ENCODE measurements at regions not wholly inside any gene's neighbourhood (a gene's known extent, or its start where the extent isn't known, plus 50 kb on each side); places are given as distances from the start of the nearest gene placed in this dataset.

DNA sequence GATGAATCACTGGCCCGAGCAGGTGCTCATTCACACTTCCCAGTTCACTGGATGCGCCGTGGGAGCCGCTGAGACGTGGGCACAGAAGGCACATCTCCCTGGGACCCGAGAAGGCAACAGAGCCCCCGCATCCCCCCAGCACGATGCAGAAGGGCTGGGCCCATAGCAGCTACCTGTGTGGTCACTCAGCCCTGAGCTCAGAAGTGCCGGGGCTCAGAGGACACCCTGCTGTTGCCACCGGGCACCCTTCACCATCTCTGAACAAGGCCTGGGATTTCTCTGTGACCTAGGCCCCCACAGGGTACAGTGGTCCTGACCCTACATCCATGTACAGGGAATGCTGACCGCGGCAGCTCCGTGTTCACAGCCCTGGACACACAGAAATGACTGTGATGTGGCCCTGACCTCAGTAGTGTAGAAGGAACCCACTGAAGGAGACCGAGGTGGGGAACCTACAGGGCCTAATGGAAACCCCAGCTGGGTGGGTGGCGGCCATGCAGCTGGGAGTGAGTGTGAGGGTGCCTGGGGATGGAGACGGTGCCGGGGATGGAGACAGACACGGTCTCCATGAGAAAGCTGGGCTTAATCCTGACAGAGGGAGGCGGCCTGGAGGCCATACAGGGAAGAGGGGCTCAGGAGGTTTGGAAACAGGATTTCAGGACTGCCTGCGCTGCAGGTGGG, 111.9 kb upstream of the OTOS start:
- H3K4me3 Mint-ChIP-seq (ENCODE audit: unreplicated experiment) = no peak overlapping the region
- DNase-seq (ENCODE audit: unreplicated experiment) = no peak
- POLR2A ChIA-PET = interaction anchor here (0.9 kb wide), 1 partner anchor 184 kb away, joined by 5 read pairs; no protein-coding TSS in a partner anchor
- no peaks in the 10 kb centered on the region for H3K9me3 Mint-ChIP-seq (ENCODE audit: unreplicated experiment)
- no peaks in the 10 kb centered on the region for H3K36me3 Mint-ChIP-seq (ENCODE audit: insufficient read depth, unreplicated experiment)
- TF ChIP-seq, protein P1, sequence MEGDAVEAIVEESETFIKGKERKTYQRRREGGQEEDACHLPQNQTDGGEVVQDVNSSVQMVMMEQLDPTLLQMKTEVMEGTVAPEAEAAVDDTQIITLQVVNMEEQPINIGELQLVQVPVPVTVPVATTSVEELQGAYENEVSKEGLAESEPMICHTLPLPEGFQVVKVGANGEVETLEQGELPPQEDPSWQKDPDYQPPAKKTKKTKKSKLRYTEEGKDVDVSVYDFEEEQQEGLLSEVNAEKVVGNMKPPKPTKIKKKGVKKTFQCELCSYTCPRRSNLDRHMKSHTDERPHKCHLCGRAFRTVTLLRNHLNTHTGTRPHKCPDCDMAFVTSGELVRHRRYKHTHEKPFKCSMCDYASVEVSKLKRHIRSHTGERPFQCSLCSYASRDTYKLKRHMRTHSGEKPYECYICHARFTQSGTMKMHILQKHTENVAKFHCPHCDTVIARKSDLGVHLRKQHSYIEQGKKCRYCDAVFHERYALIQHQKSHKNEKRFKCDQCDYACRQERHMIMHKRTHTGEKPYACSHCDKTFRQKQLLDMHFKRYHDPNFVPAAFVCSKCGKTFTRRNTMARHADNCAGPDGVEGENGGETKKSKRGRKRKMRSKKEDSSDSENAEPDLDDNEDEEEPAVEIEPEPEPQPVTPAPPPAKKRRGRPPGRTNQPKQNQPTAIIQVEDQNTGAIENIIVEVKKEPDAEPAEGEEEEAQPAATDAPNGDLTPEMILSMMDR (IDR thresholded peaks at IDR 0.05; ENCODE audit: unreplicated experiment) = no peak
- H3K27me3 Mint-ChIP-seq (ENCODE audit: insufficient read depth, unreplicated experiment) = no peaks in the 10 kb centered on the region
- H3K4me1 Mint-ChIP-seq (ENCODE audit: insufficient read depth, unreplicated experiment) = peaks cover 16% of the 10 kb centered on the region
- no peak overlapping the region for H3K27ac Mint-ChIP-seq (ENCODE audit: low read depth, unreplicated experiment)
- CTCF ChIA-PET = interaction anchor here (1.0 kb wide), 1 partner anchor 19 kb away, joined by 6 read pairs; no protein-coding TSS in a partner anchor
- intact Hi-C loops (cut with micrococcal nuclease) = no loop called here
- BruUV-seq (replicated peaks) = no TSS peak

DNA sequence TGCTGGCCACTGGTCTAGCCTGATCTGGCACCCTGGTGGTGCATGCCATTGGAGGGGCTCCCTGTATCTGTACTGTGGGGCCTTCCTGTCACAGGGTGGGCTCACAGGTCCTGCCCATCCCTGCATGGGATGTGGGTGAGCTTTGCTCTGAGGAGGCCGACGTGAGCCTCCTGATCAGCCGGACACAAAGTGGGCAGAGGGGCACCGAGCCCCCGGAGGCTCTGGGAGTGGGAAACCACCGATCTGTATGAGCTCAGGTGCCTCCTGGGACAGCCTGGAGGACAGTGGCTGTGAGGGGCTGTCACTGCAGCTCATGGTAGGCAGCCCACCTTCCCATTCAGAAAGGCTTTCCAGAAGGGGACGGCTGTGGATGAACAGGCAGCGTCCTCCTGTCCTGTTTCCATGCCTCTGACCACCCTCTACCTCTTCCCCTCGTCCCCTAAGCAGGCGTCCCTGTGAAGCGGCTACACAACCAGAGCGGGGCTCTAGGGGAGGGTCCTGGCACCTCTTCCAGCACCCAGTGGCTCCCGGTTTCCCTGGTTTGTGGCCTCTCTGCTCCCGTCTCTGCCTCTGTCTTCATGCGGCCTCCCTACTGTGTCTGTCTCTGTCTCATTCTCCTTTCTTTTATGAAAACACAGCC, 112.5 kb upstream of the OTOS start:
- H3K4me1 Mint-ChIP-seq (ENCODE audit: insufficient read depth, unreplicated experiment) = peaks cover 16% of the 10 kb centered on the region
- TF ChIP-seq, protein P1 (IDR thresholded peaks at IDR 0.05; ENCODE audit: unreplicated experiment) = no peak
- H3K36me3 Mint-ChIP-seq (ENCODE audit: insufficient read depth, unreplicated experiment) = no peaks in the 10 kb centered on the region
- H3K27ac Mint-ChIP-seq (ENCODE audit: low read depth, unreplicated experiment) = peak overlapping the region; percentile 74
- DNase-seq (ENCODE audit: unreplicated experiment) = no peak
- POLR2A ChIA-PET = no interaction called here
- H3K9me3 Mint-ChIP-seq (ENCODE audit: unreplicated experiment) = no peaks in the 10 kb centered on the region
- CTCF ChIA-PET = no interaction called here
- H3K4me3 Mint-ChIP-seq (ENCODE audit: unreplicated experiment) = no peak overlapping the region
- no TSS peak for BruUV-seq (replicated peaks)
- H3K27me3 Mint-ChIP-seq (ENCODE audit: insufficient read depth, unreplicated experiment) = no peaks in the 10 kb centered on the region
- intact Hi-C loops (cut with micrococcal nuclease) = no loop called here

DNA sequence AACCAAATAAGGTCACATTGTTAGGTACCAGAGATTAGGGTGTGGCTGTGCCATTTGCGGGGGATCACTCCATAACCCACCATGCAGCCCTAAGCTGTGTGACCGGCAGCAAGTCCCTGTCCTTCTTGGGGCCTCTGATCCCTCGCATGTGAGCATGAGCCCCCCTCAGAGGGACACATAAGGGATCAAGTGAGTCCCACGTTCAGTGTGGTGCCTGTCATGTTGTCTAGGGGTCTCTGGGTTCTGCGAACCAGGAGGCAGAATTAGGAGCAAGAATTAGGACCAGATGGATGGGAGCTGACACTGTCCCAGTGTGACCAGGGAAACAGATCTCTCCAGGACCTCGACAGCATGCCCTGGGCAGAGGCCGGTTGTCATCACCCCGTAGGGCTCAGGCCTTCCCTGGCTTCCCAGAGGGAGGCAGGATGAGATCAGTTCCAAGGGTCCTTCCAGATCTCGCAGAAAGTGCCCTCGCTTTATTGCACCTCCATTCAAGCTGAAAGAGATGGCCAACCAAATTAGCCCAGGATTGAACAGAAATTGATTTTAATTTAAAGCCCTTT, 113.2 kb upstream of the OTOS start:
- no peak for DNase-seq (ENCODE audit: unreplicated experiment)
- H3K4me3 Mint-ChIP-seq (ENCODE audit: unreplicated experiment) = no peak overlapping the region
- peak overlapping the region; percentile 74 for H3K27ac Mint-ChIP-seq (ENCODE audit: low read depth, unreplicated experiment)
- ChIA-PET CTCF (interaction anchor here (0.6 to 1.0 kb wide), 2 partner anchors 117 to 183 kb away, joined by 3 read pairs; no protein-coding TSS in a partner anchor), POLR2A (no interaction called here)
- H3K9me3 Mint-ChIP-seq (ENCODE audit: unreplicated experiment) = no peaks in the 10 kb centered on the region
- H3K4me1 Mint-ChIP-seq (ENCODE audit: insufficient read depth, unreplicated experiment) = peaks cover 16% of the 10 kb centered on the region
- no peaks in the 10 kb centered on the region for H3K36me3 Mint-ChIP-seq (ENCODE audit: insufficient read depth, unreplicated experiment)
- TF ChIP-seq, protein P1 (IDR thresholded peaks at IDR 0.05; ENCODE audit: unreplicated experiment) = no peak
- BruUV-seq (replicated peaks) = no TSS peak
- intact Hi-C loops (cut with micrococcal nuclease) = no loop called here
- no peaks in the 10 kb centered on the region for H3K27me3 Mint-ChIP-seq (ENCODE audit: insufficient read depth, unreplicated experiment)
